HK-2 (cell line): ENCODE measurements at regions not wholly inside any gene's neighbourhood (a gene's known extent, or its start where the extent isn't known, plus 50 kb on each side); places are given as distances from the start of the nearest gene placed in this dataset.

ENCODE experiments used
- DNase-seq: peaks from one replicate; pipeline ENCODE4 v3.0.0-alpha.2; 2018; ENCODE audit not compliant: unreplicated experiment

DNA sequence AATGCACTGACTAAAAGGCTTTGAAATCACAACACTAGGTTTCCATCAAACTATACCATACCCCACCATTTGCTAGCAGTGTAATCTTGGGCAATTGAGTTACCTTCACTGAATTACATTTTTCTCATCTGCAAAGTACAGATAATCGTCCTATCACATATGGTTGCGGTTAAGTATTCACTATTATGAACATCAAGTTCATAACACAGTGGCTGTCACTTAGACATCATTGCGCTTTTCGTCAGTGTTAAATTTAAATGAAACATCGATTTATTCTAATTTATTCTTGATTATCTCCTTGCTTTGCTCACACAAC lies 505.9 kb downstream of the CPS1 start:
- no peak for DNase-seq

- DNase-seq, result no peak
Observed at GRCh38 chr2:211067029-211067428, 510.6 kb downstream of the CPS1 start.

DNA sequence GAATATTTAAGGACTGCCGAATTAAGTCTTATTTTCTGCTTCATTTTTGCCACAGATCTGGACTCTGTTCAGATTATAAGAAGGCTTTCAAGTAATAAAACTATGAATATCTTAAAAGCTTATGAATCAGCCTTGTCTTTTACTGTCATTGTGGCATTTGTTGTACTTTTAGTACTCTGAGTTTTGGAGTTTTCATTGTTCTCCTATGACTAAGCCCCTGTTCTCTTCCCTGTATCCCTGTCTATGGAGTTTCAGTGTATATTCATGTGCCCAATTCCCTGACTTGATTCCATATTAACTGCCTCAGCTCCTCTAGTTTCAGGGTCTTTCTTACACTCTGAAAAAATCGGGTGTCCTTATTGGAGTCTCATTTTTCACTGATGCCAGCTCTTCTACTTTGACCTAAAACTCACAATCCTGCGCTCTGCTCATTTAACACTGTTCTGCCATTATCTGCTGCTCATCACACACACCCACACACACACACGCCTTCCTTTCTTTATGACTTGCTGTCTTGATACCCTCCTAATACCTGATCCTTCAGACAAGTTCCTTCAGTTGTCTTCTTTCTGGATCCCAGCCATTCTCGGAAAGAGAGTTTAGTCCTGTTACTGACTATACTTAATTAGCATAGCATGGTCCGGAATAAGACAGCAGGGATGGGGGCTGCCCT lies 511.8 kb downstream of the CPS1 start:
- no peak for DNase-seq

DNA sequence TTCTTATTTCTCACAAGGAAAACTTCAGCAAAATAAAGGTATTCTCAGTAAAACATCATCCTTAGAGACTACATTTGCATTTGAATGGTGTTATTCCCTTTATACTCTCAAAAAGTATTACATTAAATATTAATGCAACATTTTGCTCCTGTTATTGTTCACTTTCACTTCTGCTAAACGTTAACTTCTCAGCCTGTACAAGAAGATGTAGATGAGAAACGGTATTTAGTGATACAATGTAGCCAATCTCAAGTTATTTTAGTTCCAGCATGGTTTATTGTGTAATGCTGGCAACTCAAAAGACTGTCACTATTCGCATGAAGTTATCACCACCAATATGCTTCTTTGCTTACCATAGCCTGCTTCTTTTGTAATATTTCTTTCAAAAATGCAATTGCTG lies 514.1 kb downstream of the CPS1 start:
- no peak for DNase-seq

DNA sequence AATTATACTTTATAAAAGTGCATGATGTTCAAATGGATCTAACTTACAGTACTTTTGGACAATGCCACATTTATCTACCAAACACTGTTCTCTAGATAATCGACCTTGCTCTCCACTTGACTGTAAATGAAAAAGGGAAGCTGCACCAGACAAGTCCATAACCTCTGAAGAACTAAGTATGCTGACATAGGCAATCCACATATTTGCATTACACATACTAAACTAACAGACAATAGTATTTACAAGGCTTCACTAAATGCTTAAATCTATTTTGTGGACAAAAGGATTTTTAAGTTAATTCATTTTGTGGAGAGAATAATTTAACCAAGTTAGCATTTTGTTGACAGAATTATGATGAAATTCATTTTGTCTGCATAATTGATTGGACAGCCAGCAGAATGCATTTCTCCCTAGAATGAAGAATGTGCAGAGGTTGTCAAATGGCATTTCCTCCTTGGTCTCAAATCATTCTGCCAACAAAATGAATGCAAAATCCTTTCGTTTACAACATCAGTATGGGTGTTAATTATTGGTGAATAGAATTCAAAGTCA lies 520.9 kb downstream of the CPS1 start:
- no peak for DNase-seq

DNA sequence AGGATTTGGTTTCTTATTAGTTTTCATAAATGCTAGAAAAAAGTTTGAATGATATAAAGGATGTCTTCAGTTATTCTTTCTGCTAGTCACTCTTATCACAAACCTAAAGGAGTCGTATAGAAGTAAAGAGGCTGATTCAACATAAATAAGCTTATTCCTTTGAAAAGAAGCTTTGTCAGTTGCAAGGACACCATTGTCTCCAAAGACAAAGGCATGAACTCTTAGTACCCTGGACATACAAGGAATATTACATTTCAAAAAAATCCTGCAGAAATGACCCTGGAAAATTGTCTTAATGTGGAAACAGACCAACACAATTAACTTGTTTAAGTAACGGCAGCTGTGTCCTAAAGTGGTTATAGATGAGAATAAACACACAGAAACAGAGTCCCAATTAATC lies 528.0 kb downstream of the CPS1 start:
- no peak for DNase-seq

DNA sequence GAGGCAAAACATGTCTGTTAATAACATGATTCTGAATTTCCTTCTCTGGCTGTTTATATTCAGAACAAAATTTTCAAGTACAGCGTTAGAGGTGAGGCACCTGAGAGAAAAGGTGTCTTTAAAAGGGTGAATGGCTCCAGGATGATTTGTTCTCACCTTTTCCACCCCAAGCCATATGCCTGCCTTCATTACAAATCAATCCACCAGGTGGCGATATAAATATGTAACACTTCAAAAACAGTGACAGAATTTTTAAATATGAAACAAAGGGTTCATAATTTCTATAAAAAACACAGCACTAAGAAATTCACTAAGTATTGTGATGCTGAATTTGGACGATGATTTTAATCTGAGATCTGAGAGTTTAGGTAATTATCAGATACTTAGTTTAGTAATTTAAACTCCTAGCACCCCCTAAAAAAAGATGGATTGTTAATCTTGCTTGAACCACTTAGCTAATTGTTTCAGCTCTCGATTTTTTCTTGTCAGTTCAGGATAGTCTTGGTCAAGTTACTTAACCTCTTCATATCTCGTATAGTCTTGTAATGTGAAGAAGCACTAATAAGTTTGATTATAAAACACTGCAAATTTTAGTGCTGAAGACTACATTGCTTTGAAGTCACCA lies 528.8 kb downstream of the CPS1 start:
- no peak for DNase-seq

- DNase-seq, result no peak
Observed at GRCh38 chr2:211086049-211086448, 529.6 kb downstream of the CPS1 start.

DNA sequence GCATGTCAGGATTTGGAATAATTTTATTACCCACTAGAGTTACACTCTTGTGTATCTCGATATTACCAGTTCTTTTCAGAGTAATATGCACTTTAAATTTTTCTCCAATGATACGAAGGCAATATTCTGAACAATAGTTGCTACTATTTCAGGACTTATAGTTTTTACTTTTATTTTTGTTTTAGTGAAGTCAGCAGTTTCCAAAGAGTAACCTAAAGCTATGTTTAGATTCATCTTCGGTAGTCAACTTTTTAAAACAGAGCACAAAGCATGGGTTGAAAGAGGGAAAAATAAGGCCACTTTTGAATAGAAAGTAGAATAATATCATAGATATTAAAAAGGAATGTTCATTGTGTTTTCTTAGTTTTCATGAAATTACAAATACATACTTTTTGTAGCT lies 532.7 kb downstream of the CPS1 start:
- DNase-seq, result no peak

DNA sequence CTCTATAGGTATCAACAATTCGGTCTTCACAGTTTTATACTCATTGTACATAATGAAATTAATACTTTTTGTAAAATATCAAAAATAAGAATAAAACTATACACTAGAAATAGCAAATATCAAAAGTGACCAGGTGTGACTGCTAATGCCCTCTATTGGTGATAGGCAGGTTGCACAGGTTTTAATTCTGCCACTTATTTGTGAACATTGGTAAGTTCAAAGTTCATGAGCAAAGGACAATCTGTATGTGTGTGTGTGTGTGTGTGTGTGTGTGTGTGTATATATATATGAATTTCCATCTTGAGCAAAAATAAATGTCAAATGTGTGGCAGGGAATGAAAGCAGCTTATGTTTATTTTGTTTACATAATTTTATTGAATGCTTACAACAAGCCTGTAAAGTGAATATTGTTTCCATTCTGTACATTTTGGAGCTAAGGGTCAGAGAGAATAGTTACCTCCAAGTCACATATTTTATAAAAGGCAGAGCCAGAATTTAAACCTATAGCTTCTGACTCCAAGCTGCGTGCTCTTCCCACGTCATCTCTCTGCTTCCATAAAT lies 537.4 kb downstream of the CPS1 start:
- DNase-seq, result no peak

GRCh38 chr2:211103989-211104388 lies 547.6 kb downstream of the CPS1 start:
- DNase-seq, result no peak

GRCh38 chr2:211113334-211114175 lies 557.2 kb downstream of the CPS1 start:
- no peak for DNase-seq

DNA sequence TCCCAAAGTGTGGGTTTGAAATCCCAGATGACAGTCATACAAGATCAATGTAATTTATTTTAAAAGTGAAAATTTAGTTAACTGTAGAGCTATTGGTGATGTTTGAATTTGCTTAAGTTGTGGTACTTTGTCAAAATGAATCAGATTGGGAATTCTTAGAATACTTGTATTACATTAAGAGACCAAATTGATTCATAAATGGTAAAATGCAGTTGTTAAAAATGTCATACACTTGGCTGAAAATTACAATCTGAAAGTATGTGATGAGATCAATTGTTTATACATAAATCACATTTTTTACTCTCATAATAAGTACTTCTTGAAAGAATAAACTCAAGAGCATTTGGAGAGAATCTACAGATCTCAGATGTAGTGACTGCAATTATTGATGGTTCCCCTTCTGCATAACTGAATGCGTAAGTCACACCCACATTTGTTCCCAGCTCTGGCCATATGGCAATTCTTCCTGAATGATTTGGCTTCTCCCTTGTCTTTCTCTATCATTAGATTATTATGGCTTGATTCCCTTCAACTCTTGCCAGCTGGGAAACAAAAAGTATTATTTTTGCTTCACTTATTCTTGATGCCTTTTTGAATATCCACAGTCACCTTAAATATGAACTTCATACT lies 558.5 kb downstream of the CPS1 start:
- no peak for DNase-seq

GRCh38 chr2:211117026-211117425 lies 560.6 kb downstream of the CPS1 start:
- DNase-seq, result no peak

- no peak for DNase-seq
Observed at GRCh38 chr2:211126256-211126655, 569.9 kb downstream of the CPS1 start.

DNA sequence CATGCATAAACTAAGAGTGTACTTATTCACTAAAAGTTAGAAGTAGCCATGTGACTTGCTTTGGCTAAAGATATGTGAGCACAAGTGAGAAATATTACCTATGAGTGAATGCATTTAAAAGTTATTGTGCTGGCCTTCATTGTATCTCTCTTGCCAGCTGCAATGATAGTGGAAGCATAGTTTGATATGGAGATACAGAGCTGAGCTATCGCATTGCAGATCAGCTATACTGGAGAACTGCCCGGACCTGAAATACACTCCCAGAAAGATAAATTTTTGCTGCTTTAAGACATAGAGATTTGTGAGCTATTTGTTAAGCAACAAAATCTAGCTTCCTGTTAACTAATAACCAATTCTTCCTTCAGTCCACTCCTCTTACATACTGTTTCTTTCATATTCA lies 571.1 kb downstream of the CPS1 start:
- DNase-seq, result no peak

GRCh38 chr2:211128287-211128686 lies 571.9 kb downstream of the CPS1 start:
- no peak for DNase-seq

GRCh38 chr2:211129798-211130197 lies 573.4 kb downstream of the CPS1 start:
- no peak for DNase-seq

DNA sequence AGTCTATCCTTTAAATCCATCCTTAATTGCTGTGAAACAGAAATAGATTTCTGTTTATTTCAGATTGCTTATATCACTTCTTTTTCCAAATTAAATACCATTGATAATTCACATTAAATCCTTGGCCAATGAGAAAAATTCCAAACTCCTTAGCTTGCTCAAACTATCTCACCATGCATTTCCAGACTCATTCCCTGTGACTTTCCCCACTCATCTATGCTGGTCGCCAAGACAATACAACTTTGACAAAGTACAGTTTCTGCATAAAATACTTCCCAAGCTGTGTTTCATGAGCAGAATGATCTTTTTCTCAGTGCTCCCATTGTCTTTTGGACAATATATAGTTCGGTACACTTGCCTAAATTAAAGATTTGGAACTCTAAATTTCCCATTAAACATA lies 575.6 kb downstream of the CPS1 start:
- DNase-seq, result no peak

- no peak for DNase-seq
Observed at GRCh38 chr2:211132573-211132972, 576.2 kb downstream of the CPS1 start.

- no peak for DNase-seq
Observed at GRCh38 chr2:211133766-211134165, 577.4 kb downstream of the CPS1 start.

DNA sequence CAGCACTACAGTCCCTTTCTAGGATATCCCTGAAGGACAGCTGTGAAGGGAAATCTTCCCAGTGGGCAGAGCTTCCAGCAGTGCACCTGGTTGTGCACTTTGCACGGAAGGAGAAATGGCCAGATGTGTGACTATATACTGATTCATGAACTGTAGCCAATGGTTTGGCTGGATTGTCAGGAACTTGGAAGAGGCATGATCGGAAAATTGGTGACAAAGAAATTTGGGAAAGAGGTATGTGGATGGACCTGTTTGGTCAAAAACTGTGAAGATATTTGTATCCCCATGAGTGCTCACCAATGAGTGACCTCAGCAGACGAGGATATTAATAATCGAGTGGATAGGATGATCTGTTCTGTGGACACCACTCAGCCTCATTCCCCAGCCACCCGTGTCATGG lies 582.2 kb downstream of the CPS1 start:
- DNase-seq, result no peak
